Transverse colon (tissue), 4 donors: ENCODE measurements at regions not wholly inside any gene's neighbourhood (a gene's known extent, or its start where the extent isn't known, plus 50 kb on each side); places are given as distances from the start of the nearest gene placed in this dataset.

Source experiments
- DNase-seq: peaks from one replicate; pipeline ENCODE4 v3.0.0-alpha.2; 2019
- H3K27ac ChIP-seq, 4 donors: fragments of 200-600 bp; sonication (generic); 2 replicates each; pipeline ENCODE4 v1.5.1; 2016 to 2018; ENCODE audit warnings: inconsistent platforms in 4 of 4
- H3K27me3 ChIP-seq: fragments of 200-600 bp; sonication (generic); 2 replicates; pipeline ENCODE4 v1.5.1; 2017; ENCODE audit warnings: inconsistent platforms
- H3K36me3 ChIP-seq, 4 donors: fragments of 200-600 bp; sonication (generic); 2 replicates each; pipeline ENCODE4 v1.5.1; 2017 to 2019; ENCODE audit warnings: inconsistent platforms in 4 of 4
- H3K4me1 ChIP-seq, 4 donors: fragments of 200-600 bp; sonication (generic); 2 replicates each; pipeline ENCODE4 v1.5.1; 2017 to 2020; ENCODE audit warnings: inconsistent platforms in 4 of 4
- H3K4me3 ChIP-seq, 4 donors: fragments of 200-600 bp; sonication (generic); 1 replicate in 1 of 4; 2 replicates in 3 of 4; pipeline versions ENCODE4 v1.5.1 to v1.6.1; 2017 to 2019; ENCODE audit warnings: inconsistent platforms in 4 of 4
- H3K9me3 ChIP-seq, 2 donors: fragments of 200-600 bp; sonication (generic); 2 replicates each; pipeline ENCODE4 v1.5.1; 2017 to 2019; ENCODE audit warnings: inconsistent platforms in 2 of 2
- EP300 ChIP-seq: sonication (generic); formaldehyde crosslinking; IDR thresholded peaks from one replicate; pipeline ENCODE4 v1.6.1; 2017; ENCODE audit warnings: antibody characterized with exemption, low read depth
- POLR2A ChIP-seq: fragments of 450-650 bp; IDR thresholded peaks from one replicate; pipeline ENCODE4 v1.6.1; 2016; ENCODE audit warnings: antibody characterized with exemption, mild to moderate bottlenecking, moderate library complexity
- POLR2AphosphoS5 ChIP-seq, 3 donors: sonication (generic); formaldehyde crosslinking; IDR thresholded peaks; one replicate each; pipeline ENCODE4 v1.6.1; 2016; ENCODE audit warnings: antibody characterized with exemption in 3 of 3
- WGBS, 2 donors: methylation state at CpG; one replicate each; pipeline ENCODE4 v1.1.5; 2018; ENCODE audit warnings: low coverage in 1 of 2; 5-methylcytosine and 5-hydroxymethylcytosine counted together
- in situ Hi-C, 4 donors: fragments of 200-750 bp; cut with MboI; loops; one replicate each; pipeline versions ENCODE4 v1.15.0 to v1.15.1; 2017; ENCODE audit warnings: low sequenced_read_pairs in 3 of 4, low pct_ligation_motif_present in 1 of 4, low pct_unique_long_range_greater_than_20kb in 1 of 4
- intact Hi-C: fragments of 100-400 bp; cut with DNase I; formaldehyde crosslinking; loops from one replicate; pipeline ENCODE4 v1.15.1; 2023; ENCODE audit warnings: low total_unique reads
- TF ChIP-seq, protein P1 (sequence below), 5 experiments: fragments of 200-600 bp in 3 of 5; fragments of 450-650 bp in 2 of 5; sonication (generic) in 3 of 5; IDR thresholded peaks; 1 replicate in 2 of 5; 2 replicates in 3 of 5; pipeline ENCODE4 v1.5.1; 2016 to 2017; ENCODE audit warnings: antibody characterized with exemption in 5 of 5, inconsistent platforms in 3 of 5, mild to moderate bottlenecking in 2 of 5, moderate library complexity in 1 of 5

- intact Hi-C loops = no loop called here
- no peak for TF ChIP-seq POLR2A
- no peak for TF ChIP-seq POLR2AphosphoS5 (IDR thresholded peaks at IDR 0.05)
- no peak for TF ChIP-seq EP300
- H3K27me3 ChIP-seq = peaks cover 3% of the 10 kb centered on the region
- no peaks in the 10 kb centered on the region for H3K36me3 ChIP-seq
- DNase-seq = no peak
- in situ Hi-C loops = no loop called here
- H3K9me3 ChIP-seq = no peaks in the 10 kb centered on the region
- no peak overlapping the region for H3K4me3 ChIP-seq
- H3K27ac ChIP-seq = no peak overlapping the region
- H3K4me1 ChIP-seq = no peaks in the 10 kb centered on the region
- WGBS, 2 donors = 57 to 77% methylated on average over 1 to 10 of the region's 10 CpGs
Measured at GRCh38 chr22:49404020-49404419, 423.7 kb downstream of the BRD1 start.

- TF ChIP-seq EP300 = no peak
- TF ChIP-seq, protein P1, sequence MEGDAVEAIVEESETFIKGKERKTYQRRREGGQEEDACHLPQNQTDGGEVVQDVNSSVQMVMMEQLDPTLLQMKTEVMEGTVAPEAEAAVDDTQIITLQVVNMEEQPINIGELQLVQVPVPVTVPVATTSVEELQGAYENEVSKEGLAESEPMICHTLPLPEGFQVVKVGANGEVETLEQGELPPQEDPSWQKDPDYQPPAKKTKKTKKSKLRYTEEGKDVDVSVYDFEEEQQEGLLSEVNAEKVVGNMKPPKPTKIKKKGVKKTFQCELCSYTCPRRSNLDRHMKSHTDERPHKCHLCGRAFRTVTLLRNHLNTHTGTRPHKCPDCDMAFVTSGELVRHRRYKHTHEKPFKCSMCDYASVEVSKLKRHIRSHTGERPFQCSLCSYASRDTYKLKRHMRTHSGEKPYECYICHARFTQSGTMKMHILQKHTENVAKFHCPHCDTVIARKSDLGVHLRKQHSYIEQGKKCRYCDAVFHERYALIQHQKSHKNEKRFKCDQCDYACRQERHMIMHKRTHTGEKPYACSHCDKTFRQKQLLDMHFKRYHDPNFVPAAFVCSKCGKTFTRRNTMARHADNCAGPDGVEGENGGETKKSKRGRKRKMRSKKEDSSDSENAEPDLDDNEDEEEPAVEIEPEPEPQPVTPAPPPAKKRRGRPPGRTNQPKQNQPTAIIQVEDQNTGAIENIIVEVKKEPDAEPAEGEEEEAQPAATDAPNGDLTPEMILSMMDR (IDR thresholded peaks at IDR 0.05) = no peak
- no peak for TF ChIP-seq POLR2A
- no peak for TF ChIP-seq POLR2AphosphoS5 (IDR thresholded peaks at IDR 0.05)
- Histone ChIP-seq H3K27me3 (peaks cover 3% of the 10 kb centered on the region), H3K36me3 (no peaks in the 10 kb centered on the region), H3K4me3 (no peak overlapping the region), H3K9me3 (no peaks in the 10 kb centered on the region), H3K4me1 (no peaks in the 10 kb centered on the region), H3K27ac (no peak overlapping the region)
- in situ Hi-C loops (no loop called here), intact Hi-C loops (no loop called here)
- DNase-seq = no peak
- 89% methylated on average over 6 of the region's 6 CpGs; no CpG with 5 or more reads in 1 of the 2 donors for WGBS, 2 donors
Measured at GRCh38 chr22:49403102-49403501, 424.6 kb downstream of the BRD1 start.

- peaks cover 3% of the 10 kb centered on the region for H3K27me3 ChIP-seq
- DNase-seq = no peak
- in situ Hi-C loops = no loop called here
- no peaks in the 10 kb centered on the region for H3K36me3 ChIP-seq
- no peaks in the 10 kb centered on the region for H3K4me1 ChIP-seq
- WGBS, 2 donors = 71 to 83% methylated on average over 5 to 12 of the region's 12 CpGs
- H3K4me3 ChIP-seq = no peak overlapping the region
- H3K27ac ChIP-seq = no peak overlapping the region
- no peak for TF ChIP-seq EP300
- no peak for TF ChIP-seq POLR2A
- TF ChIP-seq POLR2AphosphoS5 (IDR thresholded peaks at IDR 0.05) = no peak
- TF ChIP-seq, protein P1 (IDR thresholded peaks at IDR 0.05) = no peak
- intact Hi-C loops = no loop called here
- no peaks in the 10 kb centered on the region for H3K9me3 ChIP-seq
Measured at GRCh38 chr22:49402169-49402568, 425.5 kb downstream of the BRD1 start.

DNA sequence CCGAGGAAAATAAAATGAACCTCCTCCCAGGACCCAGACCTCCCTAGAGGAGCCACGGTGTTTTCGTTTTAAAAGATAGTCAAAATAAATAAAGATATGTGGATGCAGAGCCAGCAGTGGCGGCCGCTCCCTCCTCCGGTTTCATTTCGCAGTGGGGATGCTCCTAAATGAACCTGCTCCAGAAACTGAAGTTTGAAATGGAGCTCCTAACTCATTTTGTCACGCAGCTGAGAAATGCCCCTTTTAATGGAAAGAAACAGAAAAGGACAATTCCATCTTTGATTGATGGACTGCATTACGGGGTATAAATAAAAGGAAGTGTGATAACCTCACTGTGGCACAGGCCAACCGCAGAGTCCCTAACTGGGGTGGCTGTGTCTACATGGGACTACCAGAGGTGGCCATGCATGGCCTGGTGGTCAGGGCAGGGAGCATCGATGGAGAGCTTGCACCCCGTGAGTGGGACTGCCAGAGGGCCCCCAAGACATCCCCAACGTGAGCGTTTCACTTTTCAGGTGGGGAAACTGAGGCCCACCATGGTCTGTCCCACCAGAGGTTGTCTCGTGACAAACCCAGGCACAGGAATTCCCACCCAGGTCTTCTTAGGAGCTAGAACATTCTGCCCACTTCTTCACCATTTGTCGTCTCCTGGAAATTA is 426.6 kb downstream of the BRD1 start:
- Histone ChIP-seq H3K4me3 (no peak overlapping the region), H3K27me3 (peaks cover 3% of the 10 kb centered on the region), H3K9me3 (no peaks in the 10 kb centered on the region), H3K27ac (no peak overlapping the region), H3K4me1 (no peaks in the 10 kb centered on the region), H3K36me3 (no peaks in the 10 kb centered on the region)
- intact Hi-C loops = no loop called here
- WGBS, 2 donors = 78 to 82% methylated on average over 5 to 16 of the region's 16 CpGs
- in situ Hi-C loops = no loop called here
- TF ChIP-seq POLR2A (no peak), EP300 (no peak), POLR2AphosphoS5 (IDR thresholded peaks at IDR 0.05) (no peak)
- TF ChIP-seq, protein P1 (IDR thresholded peaks at IDR 0.05) = no peak
- no peak for DNase-seq
